GM12878 (cell line): ENCODE measurements at regions not wholly inside any gene's neighbourhood (a gene's known extent, or its start where the extent isn't known, plus 50 kb on each side); places are given as distances from the start of the nearest gene placed in this dataset.

ENCODE experiments used
- ATAC-seq: fragments of 200-7000 bp; cut with Tn5 transposase; 3 replicates; pipeline ENCODE4 v1.9.1; 2020; ENCODE audit warnings: mild to moderate bottlenecking, moderate library complexity
- BruUV-seq: library from RNA; stranded (reverse); fragments of 400-500 nt; replicated peaks from 2 replicates; lab custom pipeline; 2021; lab: Mats Ljungman, UMichigan
- CTCF ChIA-PET: fragments of 300-600 bp; sonication (Branson Sonifier 250); formaldehyde crosslinking; extraction: SDS; loops from one replicate; lab custom pipeline; 2021; ENCODE audit warnings: inconsistent platforms; lab: Yijun Ruan, JAX
- POLR2A ChIA-PET: fragments of 350-600 bp; formaldehyde crosslinking; extraction: SDS; loops from one replicate; lab custom pipeline; 2021; ENCODE audit warnings: inconsistent platforms; lab: Charles Lee
- RAD21 ChIA-PET: fragments of 300-600 bp; sonication (Branson Sonifier 250); formaldehyde crosslinking; loops from one replicate; lab custom pipeline; 2023; ENCODE audit warnings: antibody characterized with exemption; ENCODE audit not compliant: unreplicated experiment; lab: Charles Lee
- SMC1A ChIA-PET: fragments of 300-600 bp; sonication (Branson Sonifier 250); formaldehyde crosslinking; loops from one replicate; lab custom pipeline; 2023; ENCODE audit not compliant: unreplicated experiment, uncharacterized antibody; lab: Charles Lee
- DNase-seq: peaks from one replicate; pipeline ENCODE4 v3.0.0-alpha.2; 2011; ENCODE audit warnings: low read depth, low spot score
- FAIRE-seq: peaks from 3 replicates; lab custom pipeline; 2011; peaks lifted over from hg19 to GRCh38; lab: Jason Lieb, UNC
- H2AFZ ChIP-seq: 2 replicates; pipeline ENCODE4 v1.6.0; 2011; ENCODE audit warnings: low read depth, low read length, control low read depth; ENCODE audit not compliant: control insufficient read depth
- H3K27ac ChIP-seq: 2 replicates; pipeline ENCODE4 v1.5.1; 2011; ENCODE audit warnings: control low read depth; ENCODE audit not compliant: control insufficient read depth, insufficient read depth
- H3K27me3 ChIP-seq, 2 experiments: replicated peaks in 1 of 2; 2 replicates each; pipeline versions ENCODE4 v1.6.0 to v1.6.1; 2011; ENCODE audit warnings: low read length in 1 of 2; ENCODE audit not compliant: control insufficient read depth in 2 of 2, insufficient read depth in 2 of 2
- H3K36me3 ChIP-seq, 2 experiments: 2 replicates each; pipeline ENCODE4 v1.5.1; 2011; ENCODE audit warnings: low read length in 1 of 2; ENCODE audit not compliant: control insufficient read depth in 2 of 2, insufficient read depth in 2 of 2
- H3K4me1 ChIP-seq: 2 replicates; pipeline ENCODE4 v1.6.1; 2011; ENCODE audit warnings: mild to moderate bottlenecking, low read length, moderate library complexity, mixed read lengths; ENCODE audit not compliant: control insufficient read depth, insufficient read depth
- H3K4me2 ChIP-seq: 2 replicates; pipeline ENCODE4 v1.6.0; 2011; ENCODE audit warnings: control low read depth; ENCODE audit not compliant: control insufficient read depth, insufficient read depth
- H3K4me3 ChIP-seq: fragments of 200-600 bp; sonication (generic); 2 replicates; pipeline ENCODE4 v1.5.1; 2016
- H3K79me2 ChIP-seq: 2 replicates; pipeline ENCODE4 v1.6.0; 2011; ENCODE audit warnings: low read length; ENCODE audit not compliant: control insufficient read depth, insufficient read depth
- H3K9ac ChIP-seq: 2 replicates; pipeline ENCODE4 v1.8.0; 2011; ENCODE audit warnings: low read length, control low read depth, mixed read lengths; ENCODE audit not compliant: control insufficient read depth, insufficient read depth
- H3K9me3 ChIP-seq: replicated peaks from 3 replicates; pipeline ENCODE4 v1.5.1; 2011; ENCODE audit warnings: mild to moderate bottlenecking, low read length; ENCODE audit not compliant: control insufficient read depth, insufficient read depth
- H4K20me1 ChIP-seq: 2 replicates; pipeline ENCODE4 v1.6.0; 2011; ENCODE audit not compliant: control insufficient read depth, insufficient read depth
- ASH2L ChIP-seq: fragments of 300-600, 200-600 bp; sonication (generic); IDR thresholded peaks from 2 replicates; pipeline ENCODE4 v1.6.1; 2017; ENCODE audit warnings: low read depth, mild to moderate bottlenecking, borderline replicate concordance
- BCLAF1 ChIP-seq: fragments of 450-650 bp; IDR thresholded peaks from 2 replicates; pipeline ENCODE4 v1.6.1; 2017; ENCODE audit warnings: antibody characterized with exemption, mild to moderate bottlenecking, moderate library complexity
- CREB1 ChIP-seq: IDR thresholded peaks from 2 replicates; pipeline ENCODE4 v1.6.1; 2012; ENCODE audit warnings: low read depth, mild to moderate bottlenecking, inconsistent platforms
- GATAD2B ChIP-seq: fragments of 450-650 bp; conservative IDR thresholded peaks from 2 replicates; pipeline ENCODE4 v1.6.1; 2017; ENCODE audit warnings: low read depth, mild to moderate bottlenecking, moderate library complexity
- LARP7 ChIP-seq: fragments of 450-650 bp; IDR thresholded peaks from 2 replicates; pipeline ENCODE4 v1.6.1; 2017; ENCODE audit warnings: mild to moderate bottlenecking
- PBX3 ChIP-seq: IDR thresholded peaks from 2 replicates; pipeline ENCODE4 v1.6.1; 2011; ENCODE audit warnings: mild to moderate bottlenecking, low read depth, low read length, moderate library complexity; ENCODE audit not compliant: insufficient replicate concordance
- RELA ChIP-seq: fragments of 450-650 bp; IDR thresholded peaks from 2 replicates; pipeline ENCODE4 v1.8.0; 2014; ENCODE audit warnings: borderline replicate concordance; ENCODE audit not compliant: partially characterized antibody
- SMC3 ChIP-seq: IDR thresholded peaks from 2 replicates; pipeline ENCODE4 v1.6.1; 2011; ENCODE audit warnings: low read length, improper control_type of control experiment, borderline replicate concordance
- SREBF2 ChIP-seq: IDR thresholded peaks from 2 replicates; pipeline ENCODE4 v1.6.1; 2012; ENCODE audit warnings: mild to moderate bottlenecking, low read length
- ZBTB11 ChIP-seq: fragments of 450-650 bp; formaldehyde crosslinking; IDR thresholded peaks from 2 replicates; pipeline ENCODE4 v1.5.0; 2022; ENCODE audit warnings: mild to moderate bottlenecking, missing genetic modification characterization
- ZNF274 ChIP-seq: IDR thresholded peaks from one replicate; pipeline ENCODE4 v1.8.0; 2011; ENCODE audit not compliant: insufficient read length, insufficient read depth
- WGBS: methylation state at CpG from one replicate; pipeline ENCODE4 v1.1.6; 2016; ENCODE audit warnings: low lambda C conversion rate; ENCODE audit not compliant: insufficient replicate concordance, insufficient coverage; ENCODE audit errors: missing lambda C conversion rate; 5-methylcytosine and 5-hydroxymethylcytosine counted together
- in situ Hi-C: fragments of 300-500 bp; cut with MboI; formaldehyde crosslinking; loops from 9 replicates; pipeline ENCODE4 v1.14.3; 2018; ENCODE audit warnings: mixed read lengths
- intact Hi-C: fragments of 100-400 bp; cut with micrococcal nuclease; formaldehyde crosslinking; loops from one replicate; pipeline ENCODE4 v1.14.2; 2022; ENCODE audit not compliant: unreplicated experiment

GRCh38 chr18:68417166-68417799, 297.6 kb downstream of the TMX3 start (continued):
- TF ChIP-seq RELA (no peak), ZBTB11 (CRISPR knock-in tag) (no peak)

GRCh38 chr18:68414407-68414806, 300.5 kb downstream of the TMX3 start:
- TF ChIP-seq GATAD2B: no peak
- no peak for TF ChIP-seq BCLAF1
- TF ChIP-seq PBX3: no peak
- no peak for TF ChIP-seq SREBF2
- no peak for TF ChIP-seq ZNF274
- TF ChIP-seq ASH2L: no peak
- TF ChIP-seq CREB1: no peak
- no peak for TF ChIP-seq SMC3
- no peak for TF ChIP-seq LARP7
- ChIA-PET POLR2A (no interaction called here), CTCF (no interaction called here), SMC1A (no interaction called here), RAD21 (no interaction called here)
- WGBS: 0% methylated on average over 2 of the region's 2 CpGs
- Histone ChIP-seq H2AFZ (no peak overlapping the region), H3K27me3 (no peaks in the 10 kb centered on the region), H3K4me3 (no peak overlapping the region), H3K9me3 (no peaks in the 10 kb centered on the region), H3K79me2 (no peaks in the 10 kb centered on the region), H3K36me3 (no peaks in the 10 kb centered on the region), H4K20me1 (no peaks in the 10 kb centered on the region), H3K9ac (no peak overlapping the region), H3K27ac (no peak overlapping the region), H3K4me1 (no peaks in the 10 kb centered on the region), H3K4me2 (no peak overlapping the region)
- ATAC-seq (no peak), FAIRE-seq (no peak), DNase-seq (no peak)
- intact Hi-C loops: no loop called here
- BruUV-seq: no TSS peak
- in situ Hi-C loops: no loop called here
